Mesendoderm (in vitro differentiated cells): ENCODE measurements at regions not wholly inside any gene's neighbourhood (a gene's known extent, or its start where the extent isn't known, plus 50 kb on each side); places are given as distances from the start of the nearest gene placed in this dataset.

Source experiments
- DNase-seq: peaks from one replicate; pipeline ENCODE4 v3.0.0; 2013
- H2AK5ac ChIP-seq: 2 replicates; pipeline ENCODE4 v1.6.1; 2013; ENCODE audit warnings: low read length, inconsistent platforms
- H2BK120ac ChIP-seq: 2 replicates; pipeline ENCODE4 v1.6.1; 2013; ENCODE audit warnings: low read depth, mild to moderate bottlenecking, low read length, moderate library complexity, mixed read lengths
- H2BK15ac ChIP-seq: replicated peaks from 2 replicates; pipeline ENCODE4 v1.6.1; 2013; ENCODE audit warnings: low read depth, mild to moderate bottlenecking, moderate library complexity
- H2BK5ac ChIP-seq: 2 replicates; pipeline ENCODE4 v1.6.1; 2013; ENCODE audit warnings: low read length, inconsistent platforms
- H3K18ac ChIP-seq: 2 replicates; pipeline ENCODE4 v1.6.1; 2013; ENCODE audit warnings: mild to moderate bottlenecking, low read length, mixed read lengths
- H3K23ac ChIP-seq: one replicate; pipeline ENCODE4 v1.6.1; 2013; ENCODE audit warnings: low read length
- H3K27ac ChIP-seq: 2 replicates; pipeline ENCODE4 v1.5.1; 2013; ENCODE audit warnings: low read depth, mild to moderate bottlenecking, inconsistent platforms, low read length, moderate library complexity
- H3K27me3 ChIP-seq: 2 replicates; pipeline ENCODE4 v1.6.1; 2013; ENCODE audit warnings: low read length, control low read depth, mild to moderate bottlenecking, inconsistent platforms; ENCODE audit not compliant: insufficient read depth, poor library complexity
- H3K36me3 ChIP-seq: 2 replicates; pipeline ENCODE4 v1.6.1; 2013; ENCODE audit warnings: low read length, inconsistent platforms; ENCODE audit not compliant: control insufficient read depth, insufficient read depth
- H3K4ac ChIP-seq: one replicate; pipeline ENCODE4 v1.6.1; 2013; ENCODE audit warnings: low read depth, mild to moderate bottlenecking, low read length, moderate library complexity
- H3K4me1 ChIP-seq: 2 replicates; pipeline ENCODE4 v1.6.1; 2013; ENCODE audit warnings: low read depth, low read length, inconsistent platforms; ENCODE audit not compliant: control insufficient read depth
- H3K4me2 ChIP-seq: 2 replicates; pipeline ENCODE4 v1.6.1; 2013; ENCODE audit warnings: low read length
- H3K4me3 ChIP-seq: 2 replicates; pipeline ENCODE4 v1.5.1; 2013; ENCODE audit warnings: mild to moderate bottlenecking, low read length
- H3K56ac ChIP-seq: one replicate; pipeline ENCODE4 v1.6.1; 2013; ENCODE audit warnings: low read length
- H3K79me1 ChIP-seq: 2 replicates; pipeline ENCODE4 v1.6.1; 2013; ENCODE audit warnings: low read length, inconsistent platforms
- H3K79me2 ChIP-seq: 2 replicates; pipeline ENCODE4 v1.6.1; 2013; ENCODE audit warnings: mild to moderate bottlenecking, low read length; ENCODE audit not compliant: control insufficient read depth, insufficient read depth
- H3K9ac ChIP-seq: 2 replicates; pipeline ENCODE4 v1.6.1; 2013; ENCODE audit warnings: low read length, inconsistent platforms
- H4K5ac ChIP-seq: one replicate; pipeline ENCODE4 v1.6.1; 2013; ENCODE audit warnings: low read length
- H4K8ac ChIP-seq: one replicate; pipeline ENCODE4 v1.6.1; 2013; ENCODE audit warnings: low read depth, mild to moderate bottlenecking, control low read depth, low read length, moderate library complexity
- WGBS: extraction: QIAGEN DNeasy Blood & Tissue Kit; methylation state at CpG from one replicate; pipeline ENCODE4 v1.1.7; 2013; ENCODE audit warnings: low lambda C conversion rate, missing lambda C conversion rate; ENCODE audit not compliant: insufficient coverage; ENCODE audit errors: extremely low coverage; 5-methylcytosine and 5-hydroxymethylcytosine counted together

GRCh38 chr5:30768056-30768690 lies 425.3 kb upstream of the CDH6 start:
- Histone ChIP-seq H3K9ac (no peak overlapping the region), H3K4ac (no peak overlapping the region), H3K56ac (no peak overlapping the region), H3K79me2 (no peaks in the 10 kb centered on the region), H2BK120ac (no peak overlapping the region), H3K27me3 (no peaks in the 10 kb centered on the region), H2BK5ac (no peak overlapping the region), H4K8ac (no peak overlapping the region), H3K36me3 (no peaks in the 10 kb centered on the region), H3K79me1 (no peaks in the 10 kb centered on the region), H3K4me2 (no peak overlapping the region), H4K5ac (no peak overlapping the region), H3K27ac (no peak overlapping the region), H3K23ac (no peak overlapping the region), H3K4me3 (no peak overlapping the region), H3K4me1 (no peaks in the 10 kb centered on the region), H2BK15ac (no peak overlapping the region), H3K18ac (no peak overlapping the region), H2AK5ac (no peak overlapping the region)
- WGBS, result no CpG with 5 or more reads among the region's 1 CpG
- DNase-seq, result no peak

GRCh38 chr5:30765706-30766105 lies 427.8 kb upstream of the CDH6 start:
- Histone ChIP-seq H3K18ac (no peak overlapping the region), H3K4me1 (no peaks in the 10 kb centered on the region), H4K8ac (no peak overlapping the region), H3K9ac (no peak overlapping the region), H2BK15ac (no peak overlapping the region), H3K27me3 (no peaks in the 10 kb centered on the region), H3K23ac (no peak overlapping the region), H3K79me1 (no peaks in the 10 kb centered on the region), H2BK120ac (no peak overlapping the region), H3K79me2 (no peaks in the 10 kb centered on the region), H3K56ac (no peak overlapping the region), H2AK5ac (no peak overlapping the region), H3K27ac (no peak overlapping the region), H3K4me2 (no peak overlapping the region), H3K4ac (no peak overlapping the region), H3K36me3 (no peaks in the 10 kb centered on the region), H3K4me3 (no peak overlapping the region), H2BK5ac (no peak overlapping the region), H4K5ac (no peak overlapping the region)
- DNase-seq, result no peak
- WGBS, result no CpG with 5 or more reads among the region's 2 CpGs

GRCh38 chr5:30765227-30765626 lies 428.3 kb upstream of the CDH6 start:
- Histone ChIP-seq H2AK5ac (no peak overlapping the region), H3K4me3 (no peak overlapping the region), H3K9ac (no peak overlapping the region), H4K8ac (no peak overlapping the region), H3K79me2 (no peaks in the 10 kb centered on the region), H3K18ac (no peak overlapping the region), H2BK120ac (no peak overlapping the region), H3K4me2 (no peak overlapping the region), H2BK5ac (no peak overlapping the region), H3K23ac (no peak overlapping the region), H3K27me3 (no peaks in the 10 kb centered on the region), H2BK15ac (no peak overlapping the region), H3K4ac (no peak overlapping the region), H3K4me1 (no peaks in the 10 kb centered on the region), H3K79me1 (no peaks in the 10 kb centered on the region), H3K27ac (no peak overlapping the region), H3K56ac (no peak overlapping the region), H3K36me3 (no peaks in the 10 kb centered on the region), H4K5ac (no peak overlapping the region)
- DNase-seq, result no peak
- no CpG with 5 or more reads among the region's 2 CpGs for whole genome bisulfite sequencing

- H3K36me3 ChIP-seq, result no peaks in the 10 kb centered on the region
- H2BK5ac ChIP-seq, result no peak overlapping the region
- H3K4me3 ChIP-seq, result no peak overlapping the region
- no peaks in the 10 kb centered on the region for H3K4me1 ChIP-seq
- no peak overlapping the region for H3K23ac ChIP-seq
- H4K5ac ChIP-seq, result no peak overlapping the region
- no peaks in the 10 kb centered on the region for H3K79me2 ChIP-seq
- no peak overlapping the region for H3K4ac ChIP-seq
- no peak for DNase-seq
- no peak overlapping the region for H4K8ac ChIP-seq
- no peaks in the 10 kb centered on the region for H3K27me3 ChIP-seq
- H3K9ac ChIP-seq, result no peak overlapping the region
- WGBS, result no CpG with 5 or more reads among the region's 1 CpG
- H2AK5ac ChIP-seq, result no peak overlapping the region
- H2BK120ac ChIP-seq, result no peak overlapping the region
- no peak overlapping the region for H2BK15ac ChIP-seq
- H3K18ac ChIP-seq, result no peak overlapping the region
- H3K27ac ChIP-seq, result no peak overlapping the region
- H3K56ac ChIP-seq, result no peak overlapping the region
- no peaks in the 10 kb centered on the region for H3K79me1 ChIP-seq
- H3K4me2 ChIP-seq, result no peak overlapping the region
These were observed 428.8 kb upstream of the CDH6 start for GRCh38 chr5:30764704-30765103.

GRCh38 chr5:30759731-30760130 lies 433.8 kb upstream of the CDH6 start:
- Histone ChIP-seq H4K5ac (no peak overlapping the region), H3K56ac (no peak overlapping the region), H2BK5ac (no peak overlapping the region), H3K79me1 (no peaks in the 10 kb centered on the region), H3K23ac (no peak overlapping the region), H3K4me3 (no peak overlapping the region), H3K4me1 (no peaks in the 10 kb centered on the region), H3K4me2 (no peak overlapping the region), H3K18ac (no peak overlapping the region), H3K9ac (no peak overlapping the region), H4K8ac (no peak overlapping the region), H3K36me3 (no peaks in the 10 kb centered on the region), H2AK5ac (no peak overlapping the region), H3K27me3 (no peaks in the 10 kb centered on the region), H3K79me2 (no peaks in the 10 kb centered on the region), H2BK15ac (no peak overlapping the region), H3K4ac (no peak overlapping the region), H2BK120ac (no peak overlapping the region), H3K27ac (no peak overlapping the region)
- DNase-seq, result no peak
- WGBS, result no CpG with 5 or more reads among the region's 3 CpGs

GRCh38 chr5:30752015-30752414 lies 441.5 kb upstream of the CDH6 start:
- no peaks in the 10 kb centered on the region for H3K36me3 ChIP-seq
- H3K79me2 ChIP-seq, result no peaks in the 10 kb centered on the region
- no peak overlapping the region for H3K9ac ChIP-seq
- no peak overlapping the region for H3K4me3 ChIP-seq
- no peak overlapping the region for H3K56ac ChIP-seq
- no peak overlapping the region for H2BK120ac ChIP-seq
- H3K23ac ChIP-seq, result no peak overlapping the region
- H2BK15ac ChIP-seq, result no peak overlapping the region
- no peak overlapping the region for H2AK5ac ChIP-seq
- no peak overlapping the region for H4K8ac ChIP-seq
- no CpG with 5 or more reads among the region's 2 CpGs for WGBS
- no peaks in the 10 kb centered on the region for H3K4me1 ChIP-seq
- no peak overlapping the region for H4K5ac ChIP-seq
- no peak overlapping the region for H3K18ac ChIP-seq
- no peak overlapping the region for H2BK5ac ChIP-seq
- H3K4me2 ChIP-seq, result no peak overlapping the region
- DNase-seq, result no peak
- H3K27me3 ChIP-seq, result no peaks in the 10 kb centered on the region
- H3K27ac ChIP-seq, result no peak overlapping the region
- H3K4ac ChIP-seq, result no peak overlapping the region
- no peaks in the 10 kb centered on the region for H3K79me1 ChIP-seq
